SJCRH30 (cell line): ENCODE measurements at regions not wholly inside any gene's neighbourhood (a gene's known extent, or its start where the extent isn't known, plus 50 kb on each side); places are given as distances from the start of the nearest gene placed in this dataset.

Experiments
- DNase-seq, 2 experiments: peaks; one replicate each; pipeline ENCODE4 v3.0.0-alpha.2; 2015 to 2020
- H3K27ac ChIP-seq: fragments of 250-450 bp; sonication (Bioruptor Pico); 2 replicates; pipeline ENCODE4 v1.5.1; 2020; ENCODE audit warnings: mild to moderate bottlenecking, moderate library complexity
- H3K27me3 ChIP-seq: fragments of 250-450 bp; sonication (Bioruptor Pico); 2 replicates; pipeline ENCODE4 v1.5.1; 2020; ENCODE audit warnings: mild to moderate bottlenecking, moderate library complexity
- H3K36me3 ChIP-seq: fragments of 250-450 bp; sonication (Bioruptor Pico); 2 replicates; pipeline ENCODE4 v1.5.1; 2020; ENCODE audit warnings: mild to moderate bottlenecking, moderate library complexity
- H3K4me1 ChIP-seq: fragments of 250-450 bp; sonication (Bioruptor Pico); 2 replicates; pipeline ENCODE4 v1.5.1; 2020; ENCODE audit warnings: mild to moderate bottlenecking, moderate library complexity
- H3K4me3 ChIP-seq: fragments of 250-450 bp; sonication (Bioruptor Pico); 2 replicates; pipeline ENCODE4 v1.5.1; 2020; ENCODE audit warnings: mild to moderate bottlenecking, moderate library complexity
- H3K9me3 ChIP-seq: fragments of 250-450 bp; sonication (Bioruptor Pico); replicated peaks from 2 replicates; pipeline ENCODE4 v1.5.1; 2020; ENCODE audit warnings: mild to moderate bottlenecking, moderate library complexity

DNA sequence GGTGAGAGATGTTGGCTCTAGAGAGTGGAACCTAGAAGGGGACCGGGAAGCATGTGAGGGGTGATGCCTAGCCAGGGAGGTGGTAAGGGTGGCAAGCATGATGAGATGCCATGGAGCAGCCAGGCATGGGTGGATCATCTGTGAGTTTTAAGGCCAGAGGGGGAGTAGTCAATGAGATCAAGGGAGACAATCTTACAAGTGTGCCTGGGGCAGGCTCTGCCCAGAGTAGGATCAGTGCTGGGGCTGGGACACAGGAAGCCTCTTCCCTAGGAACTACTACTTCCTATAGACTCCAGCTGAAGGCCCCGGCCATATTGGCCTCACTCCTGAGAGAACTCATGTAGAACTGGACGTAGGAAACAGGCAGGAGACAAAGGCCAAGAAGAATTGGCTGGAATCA, 192.4 kb upstream of the CSF3R start:
- Histone ChIP-seq H3K36me3 (no peaks in the 10 kb centered on the region), H3K9me3 (no peaks in the 10 kb centered on the region), H3K4me3 (no peak overlapping the region), H3K27ac (no peak overlapping the region), H3K4me1 (no peaks in the 10 kb centered on the region), H3K27me3 (peaks cover 3% of the 10 kb centered on the region; the same call in 1 of the 2 replicates)
- no peak for DNase-seq

DNA sequence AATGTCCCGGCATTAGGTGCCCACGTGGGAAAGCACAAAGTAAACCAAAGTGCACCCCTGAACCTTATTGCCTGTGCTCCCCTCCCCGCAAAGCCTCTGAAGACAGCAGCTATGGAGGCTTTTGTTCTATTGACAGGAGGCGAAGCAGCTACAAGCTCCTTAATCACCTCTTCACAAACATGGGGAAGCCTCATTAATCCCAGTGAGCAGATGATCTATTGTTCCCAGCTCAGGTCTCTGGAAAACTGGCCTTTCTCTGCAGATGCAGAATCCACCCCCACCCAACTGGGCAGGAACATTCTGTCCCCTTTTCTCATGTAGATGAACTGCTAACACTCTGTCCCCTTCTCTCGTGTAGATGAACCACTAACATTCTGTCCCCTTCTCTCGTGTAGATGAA, 190.5 kb upstream of the CSF3R start:
- no peaks in the 10 kb centered on the region for H3K36me3 ChIP-seq
- no peaks in the 10 kb centered on the region for H3K4me1 ChIP-seq
- peaks cover 10% of the 10 kb centered on the region for H3K27me3 ChIP-seq
- H3K9me3 ChIP-seq: no peaks in the 10 kb centered on the region
- no peak overlapping the region for H3K4me3 ChIP-seq
- no peak overlapping the region for H3K27ac ChIP-seq
- DNase-seq: no peak

DNA sequence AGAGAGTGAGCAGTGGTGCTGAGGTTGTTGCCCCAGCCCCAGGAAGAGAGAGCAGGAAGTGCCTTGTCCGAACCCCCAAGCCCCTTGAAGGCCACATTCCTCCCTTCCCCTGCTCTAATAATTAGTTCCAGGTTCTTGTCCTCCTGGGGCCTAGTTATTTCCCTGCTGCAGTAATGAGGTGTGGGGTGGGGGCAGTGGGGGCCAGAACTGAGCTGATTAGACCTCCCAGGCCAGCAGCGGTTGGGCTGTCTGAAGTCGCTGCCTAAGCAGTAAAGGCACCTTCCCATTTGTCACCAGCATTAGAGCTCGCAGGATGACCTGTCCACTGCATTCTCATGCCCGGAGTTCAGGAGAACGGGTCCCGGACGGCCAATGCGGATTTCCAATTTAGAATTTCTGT, 186.5 kb upstream of the CSF3R start:
- Histone ChIP-seq H3K27me3 (peaks cover 27% of the 10 kb centered on the region), H3K9me3 (no peaks in the 10 kb centered on the region), H3K4me3 (no peak overlapping the region), H3K36me3 (no peaks in the 10 kb centered on the region), H3K27ac (no peak overlapping the region), H3K4me1 (no peaks in the 10 kb centered on the region)
- DNase-seq: no peak

DNA sequence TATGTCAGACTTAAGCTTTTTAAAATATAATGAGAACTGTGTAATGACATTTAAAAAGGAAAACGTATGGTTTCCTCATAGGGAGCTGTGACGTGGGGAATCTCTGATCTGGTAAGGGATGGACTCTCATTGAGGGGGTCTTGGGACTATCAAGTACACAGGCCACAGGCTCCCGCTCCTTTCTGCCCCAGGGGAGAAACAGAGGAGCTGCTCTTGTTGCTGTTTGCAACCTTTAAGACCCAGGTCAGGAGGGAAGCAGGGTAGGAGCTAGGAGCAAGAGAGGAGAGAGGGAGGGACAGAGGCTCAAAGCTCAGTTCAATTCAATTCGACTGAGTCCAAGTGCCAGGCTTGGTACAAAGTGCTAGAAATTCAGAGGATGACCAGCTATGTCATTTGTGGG, 185.1 kb upstream of the CSF3R start:
- no peaks in the 10 kb centered on the region for H3K9me3 ChIP-seq
- peaks cover 27% of the 10 kb centered on the region for H3K27me3 ChIP-seq
- H3K4me3 ChIP-seq: no peak overlapping the region
- H3K4me1 ChIP-seq: no peaks in the 10 kb centered on the region
- no peaks in the 10 kb centered on the region for H3K36me3 ChIP-seq
- no peak for DNase-seq
- no peak overlapping the region for H3K27ac ChIP-seq

DNA sequence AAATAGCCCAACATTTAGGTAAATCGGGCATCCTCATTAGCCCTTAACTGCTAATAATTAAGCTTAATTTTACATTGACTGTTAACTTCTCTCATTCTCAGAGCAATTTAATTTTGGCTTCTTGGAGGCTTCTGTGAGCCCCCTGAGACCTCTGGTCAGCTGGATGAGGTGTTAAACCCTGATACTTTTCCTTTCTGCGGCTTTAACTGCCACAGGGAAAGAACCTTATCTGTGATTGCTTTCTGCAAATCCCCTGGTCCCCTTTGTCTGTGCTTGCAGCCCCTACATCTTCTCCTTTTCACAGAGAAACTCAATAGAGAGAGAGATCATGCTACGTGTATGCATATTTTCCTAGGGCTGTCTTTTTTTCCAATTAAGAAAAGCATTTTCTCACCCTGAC, 184.5 kb upstream of the CSF3R start:
- no peak for DNase-seq
- Histone ChIP-seq H3K9me3 (no peaks in the 10 kb centered on the region), H3K27me3 (peaks cover 27% of the 10 kb centered on the region), H3K36me3 (no peaks in the 10 kb centered on the region), H3K4me1 (no peaks in the 10 kb centered on the region), H3K27ac (no peak overlapping the region), H3K4me3 (no peak overlapping the region)

DNA sequence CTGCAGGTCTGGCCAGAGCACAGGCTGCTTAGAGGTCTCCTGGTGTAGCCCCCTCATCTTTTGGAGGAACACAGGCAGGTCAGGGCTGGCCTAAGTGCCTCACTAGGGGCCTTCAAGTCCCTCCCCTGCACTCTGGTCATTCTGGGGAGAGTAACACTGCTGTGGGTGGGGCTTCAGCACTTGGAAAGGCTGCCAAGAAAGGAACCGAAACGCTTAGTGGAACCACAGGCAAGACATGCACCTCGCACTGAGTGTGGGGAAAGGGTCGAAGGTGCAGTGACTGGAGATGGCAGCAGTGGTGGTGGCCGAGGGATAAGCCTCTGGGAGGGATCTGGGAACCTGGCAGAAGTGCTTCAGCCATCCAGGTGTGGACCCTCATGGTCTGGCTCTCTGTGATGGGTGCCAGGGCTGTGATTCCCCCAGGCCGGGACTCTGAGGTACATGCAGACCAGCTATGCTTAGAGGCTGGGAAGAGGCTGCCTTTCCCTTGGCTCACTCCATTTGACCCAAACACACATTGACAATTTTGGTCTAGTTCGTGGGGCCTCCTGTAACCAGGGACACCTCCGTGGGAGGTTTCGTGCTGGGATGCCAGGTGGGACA, 182.9 kb upstream of the CSF3R start:
- Histone ChIP-seq H3K4me1 (no peaks in the 10 kb centered on the region), H3K27me3 (peaks cover 30% of the 10 kb centered on the region), H3K27ac (no peak overlapping the region)

DNA sequence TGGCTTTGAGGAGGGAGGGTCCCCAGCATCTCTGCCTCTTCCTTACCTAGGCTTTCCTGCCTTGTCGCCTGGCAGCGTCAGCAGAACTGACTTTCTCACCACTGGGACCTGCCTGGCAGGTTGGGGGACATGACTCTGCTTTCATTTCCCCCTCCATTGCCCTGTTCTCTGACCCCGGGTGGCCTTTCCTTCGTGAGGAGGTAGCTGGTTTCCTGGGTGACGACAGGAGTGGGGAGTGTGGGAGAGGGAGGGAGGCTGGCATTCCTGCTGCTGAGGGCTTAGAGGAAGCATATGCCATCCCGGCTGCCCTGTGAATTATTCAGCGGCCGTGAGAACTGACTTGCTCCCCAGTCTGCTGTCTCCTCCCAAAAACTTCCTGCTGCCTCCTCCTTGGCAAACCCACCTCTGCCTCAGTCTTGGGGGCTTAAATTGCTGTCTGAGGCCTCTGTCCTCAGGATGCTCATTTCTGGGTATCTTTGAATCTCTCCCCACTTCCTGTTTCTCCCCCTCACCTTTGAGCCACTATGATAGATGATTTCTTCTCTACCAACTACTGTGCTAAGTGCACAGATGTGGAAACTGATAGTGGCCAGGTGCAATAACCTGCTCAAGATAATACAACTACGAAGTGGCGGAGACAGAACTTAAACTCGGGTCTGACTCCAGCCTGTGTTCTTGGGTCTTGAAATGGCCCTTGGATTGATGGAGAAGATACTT, 182.0 kb upstream of the CSF3R start:
- Histone ChIP-seq H3K4me3 (no peak overlapping the region), H3K9me3 (no peaks in the 10 kb centered on the region), H3K36me3 (no peaks in the 10 kb centered on the region), H3K27me3 (peaks cover 36% of the 10 kb centered on the region), H3K27ac (no peak overlapping the region), H3K4me1 (no peaks in the 10 kb centered on the region)
- DNase-seq: no peak

More for the DNA sequence above, 182.9 kb upstream of the CSF3R start:
- no peak for DNase-seq
- Histone ChIP-seq H3K36me3 (no peaks in the 10 kb centered on the region), H3K9me3 (no peaks in the 10 kb centered on the region), H3K4me3 (no peak overlapping the region)

DNA sequence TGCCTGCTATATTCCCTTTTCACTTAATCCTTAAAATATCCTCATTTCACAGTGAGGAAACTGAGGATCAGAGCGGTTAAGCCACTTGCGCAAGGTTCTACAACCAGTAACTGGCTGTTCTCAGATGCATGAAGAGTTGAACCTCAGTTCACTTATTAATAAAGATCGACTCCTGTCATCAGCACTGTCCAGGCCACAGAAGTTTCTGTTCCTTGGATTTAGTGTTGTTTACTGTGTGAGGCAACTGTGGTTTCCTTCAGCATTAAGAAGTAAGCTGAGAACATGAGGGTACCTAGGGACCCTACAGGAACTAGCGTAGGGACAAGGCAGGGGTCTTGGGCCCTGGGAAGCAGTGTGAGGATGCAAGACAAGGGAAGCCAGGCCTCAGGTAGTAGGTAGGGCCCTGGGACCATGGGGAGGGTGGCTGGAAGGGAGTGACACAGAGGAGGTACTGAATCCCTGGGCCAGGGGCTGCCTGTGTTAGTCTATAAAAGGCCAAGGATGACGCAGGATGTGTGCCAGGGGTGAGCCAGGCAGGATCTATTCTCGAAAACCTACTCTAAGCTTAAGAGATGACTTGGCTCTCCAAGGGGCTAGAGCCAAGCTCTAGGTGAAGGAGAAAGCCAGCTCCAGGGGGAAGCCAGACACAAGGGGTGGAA, 181.2 kb upstream of the CSF3R start:
- Histone ChIP-seq H3K9me3 (no peaks in the 10 kb centered on the region), H3K27ac (no peak overlapping the region), H3K4me3 (no peak overlapping the region), H3K4me1 (no peaks in the 10 kb centered on the region), H3K27me3 (peaks cover 38% of the 10 kb centered on the region), H3K36me3 (no peaks in the 10 kb centered on the region)
- DNase-seq: no peak

DNA sequence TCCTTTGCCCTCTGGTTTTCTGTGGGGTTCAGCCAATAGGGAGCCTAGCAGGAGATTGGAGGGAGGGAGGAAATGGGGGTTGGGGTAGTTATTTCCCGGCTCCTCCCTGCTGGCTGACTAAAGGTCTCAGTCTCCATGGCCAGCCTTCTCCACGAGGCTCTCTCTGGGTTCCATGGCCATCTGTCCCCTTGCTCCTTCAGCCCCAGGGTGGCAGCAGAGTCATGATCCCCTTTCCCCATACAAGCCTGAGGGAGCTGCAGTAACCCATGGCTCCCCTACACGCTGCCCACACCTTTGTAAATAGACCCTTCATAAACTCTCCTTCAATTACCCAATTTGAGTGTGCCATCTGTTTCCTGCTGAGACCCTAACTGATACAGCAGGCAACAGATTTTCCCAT, 176.1 kb upstream of the CSF3R start:
- DNase-seq: no peak
- peaks cover 29% of the 10 kb centered on the region; the same call in 1 of the 2 replicates for H3K27me3 ChIP-seq
- H3K36me3 ChIP-seq: no peaks in the 10 kb centered on the region
- no peak overlapping the region for H3K4me3 ChIP-seq
- H3K9me3 ChIP-seq: no peaks in the 10 kb centered on the region
- no peaks in the 10 kb centered on the region for H3K4me1 ChIP-seq
- H3K27ac ChIP-seq: no peak overlapping the region

DNA sequence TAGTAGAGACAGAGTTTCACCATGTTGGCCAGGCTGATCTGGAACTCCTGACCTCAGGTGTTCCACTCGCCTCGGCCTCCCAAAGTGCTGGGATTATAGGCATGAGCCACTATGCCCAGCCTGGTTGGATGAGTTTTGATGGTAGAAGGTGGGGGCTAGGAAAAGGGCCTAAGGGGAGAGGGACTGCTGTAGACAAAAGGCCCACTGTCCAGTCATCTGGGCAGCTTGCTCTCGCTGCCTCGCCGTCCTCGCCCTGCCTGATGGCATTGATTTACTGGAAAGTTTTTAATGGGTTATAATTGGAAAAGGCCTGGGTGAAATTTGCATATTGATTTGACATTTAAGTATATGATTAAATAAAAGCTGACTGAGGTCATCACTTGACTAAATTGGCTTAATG, 175.1 kb upstream of the CSF3R start:
- Histone ChIP-seq H3K36me3 (no peaks in the 10 kb centered on the region), H3K9me3 (no peaks in the 10 kb centered on the region), H3K27me3 (peaks cover 34% of the 10 kb centered on the region; the same call in 1 of the 2 replicates), H3K27ac (no peak overlapping the region), H3K4me3 (no peak overlapping the region), H3K4me1 (no peaks in the 10 kb centered on the region)
- no peak for DNase-seq

DNA sequence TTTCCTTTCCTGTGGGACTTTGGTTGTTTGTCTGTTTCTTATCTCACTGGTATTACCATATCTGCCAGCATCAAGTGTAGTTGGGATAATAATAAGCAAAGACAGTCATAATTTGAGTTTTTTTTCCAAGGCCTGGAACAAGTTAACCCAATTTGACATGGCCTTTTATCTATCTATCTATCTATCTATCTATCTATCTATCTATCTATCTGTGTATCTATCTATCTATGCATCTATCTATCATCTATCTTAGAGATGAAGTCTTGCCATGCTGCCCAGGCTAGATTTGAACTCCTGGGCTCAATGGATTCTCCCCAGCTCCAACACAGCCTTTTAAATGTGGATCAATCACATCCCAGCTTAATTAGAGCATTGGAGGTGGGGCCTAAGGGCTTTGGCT, 174.1 kb upstream of the CSF3R start:
- no peak for DNase-seq
- H3K36me3 ChIP-seq: no peaks in the 10 kb centered on the region
- no peak overlapping the region for H3K4me3 ChIP-seq
- H3K27ac ChIP-seq: no peak overlapping the region
- H3K27me3 ChIP-seq: peaks cover 34% of the 10 kb centered on the region; the same call in 1 of the 2 replicates
- H3K4me1 ChIP-seq: no peaks in the 10 kb centered on the region
- H3K9me3 ChIP-seq: no peaks in the 10 kb centered on the region

DNA sequence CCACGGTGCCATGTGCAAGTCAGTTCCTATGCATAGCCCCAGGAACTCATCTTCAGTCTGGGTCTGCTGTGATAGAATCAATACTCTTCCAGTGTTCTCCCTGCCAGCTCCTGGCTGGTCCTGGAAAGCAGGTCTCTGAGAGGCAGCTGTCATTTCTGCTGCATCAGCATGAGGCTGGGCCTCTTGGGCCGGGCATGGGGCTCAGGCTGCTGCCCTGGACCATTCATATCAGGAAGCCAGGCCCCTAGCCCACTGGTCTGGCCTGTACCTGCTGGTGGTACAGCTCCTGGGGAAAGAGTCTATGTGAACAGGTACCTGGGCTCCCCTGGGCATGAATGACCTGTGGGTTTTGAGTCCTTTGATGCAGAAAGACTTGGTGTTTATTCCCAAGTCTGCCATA, 173.6 kb upstream of the CSF3R start:
- H3K4me1 ChIP-seq: no peaks in the 10 kb centered on the region
- DNase-seq: no peak
- no peaks in the 10 kb centered on the region for H3K36me3 ChIP-seq
- H3K27me3 ChIP-seq: peaks cover 34% of the 10 kb centered on the region; the same call in 1 of the 2 replicates
- H3K27ac ChIP-seq: no peak overlapping the region
- H3K9me3 ChIP-seq: no peaks in the 10 kb centered on the region
- H3K4me3 ChIP-seq: no peak overlapping the region

DNA sequence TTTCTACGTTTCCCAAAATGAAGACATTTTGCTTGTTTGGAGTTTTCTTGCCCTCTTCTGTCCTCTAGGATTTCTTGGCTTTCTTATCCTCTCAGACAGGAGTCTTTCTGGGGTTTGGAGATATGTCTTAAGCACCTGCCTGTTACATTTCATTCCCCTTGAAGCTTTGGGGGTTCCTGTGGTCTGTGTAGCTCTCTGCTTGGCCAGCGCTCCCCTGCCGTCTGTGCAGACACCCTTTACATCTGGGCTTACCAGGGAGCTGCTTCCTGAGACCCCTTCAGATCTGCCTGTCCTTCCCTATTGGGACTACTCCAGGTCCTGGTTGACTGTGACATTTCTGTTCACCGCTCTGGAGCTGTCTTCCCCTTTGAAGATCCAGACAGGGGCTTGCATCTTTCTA, 171.9 kb upstream of the CSF3R start:
- Histone ChIP-seq H3K27me3 (peaks cover 24% of the 10 kb centered on the region), H3K36me3 (no peaks in the 10 kb centered on the region), H3K9me3 (no peaks in the 10 kb centered on the region), H3K4me1 (no peaks in the 10 kb centered on the region), H3K27ac (no peak overlapping the region), H3K4me3 (no peak overlapping the region)
- DNase-seq: no peak

DNA sequence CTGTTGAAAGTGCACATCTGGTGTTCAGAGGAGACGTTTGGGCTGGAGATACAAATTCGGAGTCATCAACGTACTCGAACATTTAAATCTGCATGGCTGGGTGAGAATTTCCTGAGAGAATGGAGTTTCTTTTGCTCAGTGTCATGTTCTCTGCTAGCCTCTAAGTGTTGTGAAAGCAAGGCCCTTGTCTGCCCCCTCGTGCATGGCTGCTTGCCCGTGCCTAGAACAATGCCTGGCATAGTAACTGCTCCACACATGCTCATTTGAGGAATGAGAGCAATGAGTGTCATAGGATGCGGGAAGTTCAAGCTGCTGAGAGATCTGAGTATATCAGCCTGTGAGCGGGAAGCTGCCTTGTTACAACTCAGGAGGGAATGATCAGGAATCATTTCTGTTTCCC, 171.1 kb upstream of the CSF3R start:
- no peak for DNase-seq
- H3K36me3 ChIP-seq: no peaks in the 10 kb centered on the region

DNA sequence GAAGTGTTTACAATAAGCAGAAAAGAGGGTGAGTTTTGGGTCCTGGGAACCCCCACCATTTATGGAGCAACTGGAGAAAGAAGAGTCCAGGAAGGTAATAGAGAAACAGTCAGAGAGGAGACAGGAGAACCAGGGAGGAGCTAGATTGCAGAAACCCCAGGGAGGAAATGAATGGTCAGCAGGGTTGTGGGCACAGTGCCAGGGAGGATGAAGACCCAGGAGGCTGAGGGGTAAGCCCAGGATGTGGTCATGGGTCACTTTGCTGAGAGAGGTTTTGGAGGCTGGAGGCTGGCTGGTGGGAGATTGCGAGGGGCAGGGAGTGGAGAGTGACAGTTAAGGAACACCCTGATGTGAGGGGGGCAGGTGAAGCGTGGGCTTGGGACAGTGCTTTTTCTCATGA, 169.9 kb upstream of the CSF3R start:
- Histone ChIP-seq H3K9me3 (no peaks in the 10 kb centered on the region), H3K27me3 (peaks cover 20% of the 10 kb centered on the region), H3K27ac (no peak overlapping the region), H3K4me3 (no peak overlapping the region), H3K4me1 (no peaks in the 10 kb centered on the region), H3K36me3 (no peaks in the 10 kb centered on the region)
- no peak for DNase-seq

More for the DNA sequence above, 171.1 kb upstream of the CSF3R start:
- no peak overlapping the region for H3K27ac ChIP-seq
- no peak overlapping the region for H3K4me3 ChIP-seq
- H3K4me1 ChIP-seq: no peaks in the 10 kb centered on the region
- H3K9me3 ChIP-seq: no peaks in the 10 kb centered on the region
- H3K27me3 ChIP-seq: peaks cover 25% of the 10 kb centered on the region
